ENCODE measurements at regions not wholly inside any gene's neighbourhood (a gene's known extent, or its start where the extent isn't known, plus 50 kb on each side); places are given as distances from the start of the nearest gene placed in this dataset.

GRCh38 chr4:14681330-14681729, 321.0 kb upstream of the CPEB2 start:
- no peak for DNase-seq (ENCODE audit: low read depth in 2 of 2)

DNA sequence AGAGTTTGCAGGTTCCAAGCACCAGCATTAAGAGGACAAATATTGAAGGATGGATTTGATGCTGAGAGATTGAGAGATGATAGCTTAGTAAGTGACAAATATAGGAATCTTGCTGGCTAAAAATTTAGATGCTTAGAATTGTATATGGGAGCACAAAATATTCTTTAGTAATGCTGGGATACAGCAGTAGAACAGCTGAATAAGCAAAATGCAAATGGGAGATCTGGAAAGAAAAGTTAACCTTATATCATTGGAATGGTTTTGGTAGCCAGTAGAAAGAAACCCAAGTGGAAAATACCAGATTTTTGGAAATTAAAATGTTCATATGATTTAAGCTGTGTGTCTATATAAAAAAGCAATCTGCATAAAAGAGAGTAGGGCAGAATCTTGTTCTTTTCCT, 308.6 kb upstream of the CPEB2 start:
- no peak for DNase-seq (ENCODE audit: low read depth in 2 of 2)

- no peak for DNase-seq (ENCODE audit: low read depth in 2 of 2)
These were observed 307.0 kb upstream of the CPEB2 start for GRCh38 chr4:14695095-14695845.

DNA sequence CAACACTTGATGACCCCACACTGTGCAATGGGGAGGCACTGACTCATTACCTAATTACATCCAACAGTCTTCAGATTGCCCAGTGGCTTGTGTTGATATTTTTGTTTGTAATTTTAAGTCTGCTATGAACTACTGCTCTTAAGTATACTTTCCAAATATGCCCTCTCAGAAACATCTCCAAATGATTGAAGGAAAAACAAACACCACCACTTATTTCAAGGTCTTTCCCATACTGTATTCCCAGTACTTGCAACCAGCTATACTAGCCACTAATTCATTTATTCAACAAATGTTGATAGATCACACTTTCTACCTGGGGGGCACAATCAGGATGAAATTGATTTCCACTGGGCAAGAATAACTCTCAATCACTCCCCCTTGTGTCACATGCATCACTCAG, 302.2 kb upstream of the CPEB2 start:
- no peak for DNase-seq (ENCODE audit: low read depth in 2 of 2)

DNA sequence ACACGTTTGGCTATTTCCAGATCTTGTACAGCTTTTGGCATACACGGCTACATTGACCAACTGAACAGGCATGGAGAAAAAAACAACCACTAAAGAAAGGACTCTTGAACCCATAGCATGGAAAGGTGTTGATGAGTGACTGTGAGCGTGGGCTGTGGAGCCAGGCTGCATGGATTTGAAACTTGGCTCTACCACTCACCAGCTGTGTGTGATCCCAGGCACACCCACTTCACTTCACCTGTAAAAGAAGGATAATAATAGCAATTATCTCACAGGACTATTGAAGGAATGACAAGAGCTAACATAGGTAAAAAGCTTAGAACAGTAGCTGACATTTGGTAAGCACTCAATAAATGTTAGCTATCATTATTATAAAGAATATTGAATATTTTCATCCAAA, 301.7 kb upstream of the CPEB2 start:
- no peak for DNase-seq (ENCODE audit: low read depth in 2 of 2)

GRCh38 chr4:14701389-14701788, 300.9 kb upstream of the CPEB2 start:
- no peak for DNase-seq (ENCODE audit: low read depth in 2 of 2)

DNA sequence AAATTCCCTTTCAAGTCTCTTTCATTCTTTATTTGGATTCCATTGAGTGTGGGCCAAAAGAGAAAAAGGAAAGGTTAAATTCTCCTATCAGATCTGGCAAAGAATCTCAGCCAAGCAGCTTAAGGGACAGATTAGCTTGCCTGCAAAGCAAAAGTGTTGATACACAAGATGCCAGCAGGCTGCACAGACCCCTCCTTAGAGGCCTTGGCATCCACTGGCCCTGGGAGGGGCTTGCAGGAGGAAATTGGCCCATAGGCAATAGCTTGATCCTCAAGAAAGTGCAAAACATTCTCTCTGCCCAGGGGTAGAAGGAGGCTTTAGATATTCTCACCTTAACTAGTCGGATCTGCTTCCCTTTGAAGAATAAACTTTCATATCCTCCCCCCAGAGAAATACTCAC, 300.4 kb upstream of the CPEB2 start:
- DNase-seq (ENCODE audit: low read depth in 2 of 2) = no peak

GRCh38 chr4:14708574-14708973, 293.7 kb upstream of the CPEB2 start:
- DNase-seq (ENCODE audit: low read depth in 2 of 2) = no peak

- DNase-seq (ENCODE audit: low read depth in 2 of 2) = no peak
These were observed 291.0 kb upstream of the CPEB2 start for GRCh38 chr4:14711259-14711658.

DNA sequence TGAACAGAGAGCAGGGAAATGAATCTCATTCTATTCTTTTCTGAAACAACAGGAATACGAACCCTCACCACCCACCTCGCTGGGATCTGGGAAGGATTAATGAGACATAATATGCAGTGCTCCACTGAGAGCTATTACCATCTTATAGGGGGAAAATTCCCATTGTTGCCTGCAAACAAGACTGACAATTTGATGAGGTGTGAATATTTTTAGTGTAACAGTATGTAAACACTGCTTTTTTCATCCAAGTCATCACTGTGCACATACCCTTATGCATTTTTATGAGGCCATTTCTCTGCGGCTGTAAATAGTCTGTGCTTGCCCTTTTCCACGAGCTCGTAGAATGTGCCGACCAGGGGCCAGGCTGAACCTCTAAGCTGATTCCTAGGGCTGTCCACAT, 285.6 kb upstream of the CPEB2 start:
- no peak for DNase-seq (ENCODE audit: low read depth in 2 of 2)

GRCh38 chr4:14719053-14719452, 283.2 kb upstream of the CPEB2 start:
- no peak for DNase-seq (ENCODE audit: low read depth in 2 of 2)

GRCh38 chr4:14726441-14726840, 275.8 kb upstream of the CPEB2 start:
- DNase-seq (ENCODE audit: low read depth in 2 of 2) = no peak

GRCh38 chr4:14726877-14727361, 275.4 kb upstream of the CPEB2 start:
- DNase-seq (ENCODE audit: low read depth in 2 of 2) = no peak

- no peak for DNase-seq (ENCODE audit: low read depth in 2 of 2)
These were observed 272.8 kb upstream of the CPEB2 start for GRCh38 chr4:14729282-14730000.

GRCh38 chr4:14742054-14742453, 260.2 kb upstream of the CPEB2 start:
- no peak for DNase-seq (ENCODE audit: low read depth in 2 of 2)

DNA sequence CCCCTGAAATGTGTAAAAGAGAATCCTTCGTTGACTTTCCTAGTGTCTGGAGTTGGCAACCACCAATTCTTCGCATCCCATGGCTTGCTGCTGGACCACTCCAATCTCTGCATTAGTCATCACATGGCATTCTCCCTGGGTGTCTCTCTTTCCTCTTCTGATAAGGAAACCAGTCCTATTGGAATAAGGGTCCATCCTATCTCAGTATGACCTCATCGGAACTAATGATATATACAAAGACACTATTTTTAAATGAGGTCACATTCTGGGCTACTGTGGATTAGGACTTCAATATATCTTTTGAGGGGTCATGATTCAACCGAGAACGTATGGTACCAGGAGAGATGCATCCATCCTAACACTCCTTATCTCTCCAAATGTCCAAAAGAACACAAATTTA, 259.1 kb upstream of the CPEB2 start:
- DNase-seq (ENCODE audit: low read depth in 2 of 2) = no peak

DNA sequence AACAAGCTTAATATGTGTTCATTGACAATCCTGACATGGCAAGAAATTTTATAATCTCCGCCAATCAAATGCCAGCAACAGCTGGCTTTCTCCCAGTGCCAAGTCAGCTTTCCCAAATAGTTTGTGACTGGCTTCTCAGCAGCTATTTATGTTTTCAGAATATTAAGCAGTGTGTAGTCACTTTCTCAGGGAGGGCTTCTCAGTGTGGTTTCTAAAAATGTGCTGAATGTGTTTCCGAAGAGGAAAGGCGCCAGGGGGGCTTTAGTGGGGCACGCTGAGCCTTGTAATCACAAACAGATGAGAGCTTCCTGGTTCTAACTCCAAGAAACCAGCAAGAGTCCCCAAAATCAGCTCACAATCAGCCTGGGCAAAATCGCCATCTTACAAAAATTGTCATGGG, 258.7 kb upstream of the CPEB2 start:
- no peak for DNase-seq (ENCODE audit: low read depth in 2 of 2)

DNA sequence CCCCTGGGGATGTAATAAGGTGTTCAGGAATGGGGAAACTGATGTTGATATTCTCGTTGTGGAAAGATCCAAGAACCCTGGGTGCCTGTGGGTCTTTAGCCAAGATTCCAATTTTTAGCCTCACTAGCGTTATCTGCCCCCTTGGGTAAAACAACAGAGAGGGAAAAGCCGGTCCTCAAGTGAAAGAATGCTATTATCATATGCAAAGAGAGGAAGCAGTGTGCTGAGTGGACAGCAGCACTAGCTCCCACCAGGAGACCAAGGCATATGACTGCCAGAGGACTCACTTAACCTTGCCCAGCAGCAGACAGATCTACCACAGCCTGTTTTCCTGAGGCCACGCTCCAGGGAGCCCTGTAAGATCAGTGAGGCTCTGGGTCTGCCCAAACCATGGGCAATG, 257.9 kb upstream of the CPEB2 start:
- no peak for DNase-seq (ENCODE audit: low read depth in 2 of 2)

DNA sequence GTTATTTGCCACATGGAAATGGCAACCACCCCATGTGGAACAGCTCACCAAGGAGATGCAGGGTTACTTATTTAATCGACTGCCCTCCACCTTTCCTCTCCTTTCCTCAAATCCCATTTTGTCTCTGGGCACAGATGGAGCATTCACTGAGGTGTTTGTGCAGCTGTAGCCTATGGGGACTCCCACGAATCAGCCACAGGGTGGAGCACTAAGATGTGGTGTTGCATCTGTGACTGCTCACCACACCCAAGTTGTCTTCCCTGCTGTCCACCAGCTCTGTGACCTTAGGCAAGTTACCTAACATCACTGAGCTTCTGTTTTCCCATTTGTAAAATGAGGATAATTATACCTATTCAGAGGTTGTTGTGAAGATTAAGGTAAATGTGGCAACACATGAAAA, 252.4 kb upstream of the CPEB2 start:
- DNase-seq (ENCODE audit: low read depth in 2 of 2) = peak in 1 of 2 donors; percentile 11

DNA sequence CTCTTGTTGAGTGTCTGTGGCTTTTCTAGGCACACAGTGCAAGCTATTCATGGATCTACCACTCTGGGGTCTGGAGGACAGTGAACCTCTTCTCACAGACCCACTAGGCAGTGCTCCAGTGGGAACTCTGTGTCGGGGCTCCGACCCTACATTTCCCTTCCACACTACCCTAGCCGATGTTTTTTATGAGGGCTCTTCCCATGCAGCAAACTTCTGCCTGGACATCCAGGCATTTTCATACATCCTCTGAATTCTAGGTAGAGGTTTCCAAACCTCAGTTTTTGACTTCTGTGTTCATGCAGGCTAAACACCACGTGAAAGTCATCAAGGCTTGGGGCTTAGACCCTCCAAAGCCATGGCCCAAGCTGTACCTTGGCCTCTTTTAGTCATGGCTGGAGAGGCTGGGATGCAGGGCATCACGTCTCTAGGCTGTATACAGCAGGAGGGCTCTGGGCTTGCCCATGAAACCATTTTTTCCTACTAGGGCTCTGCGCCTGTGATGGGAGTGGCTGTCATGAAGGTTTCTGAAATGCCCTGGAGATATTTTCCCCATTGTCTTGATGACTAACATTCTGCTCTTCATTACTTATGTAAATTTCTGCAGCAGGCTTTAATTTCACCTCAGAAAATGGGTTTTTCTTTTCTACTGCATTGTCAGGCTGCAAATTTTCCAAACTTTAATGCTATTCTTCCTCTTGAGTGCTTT, 249.8 kb upstream of the CPEB2 start:
- no peak for DNase-seq (ENCODE audit: low read depth in 2 of 2)

DNA sequence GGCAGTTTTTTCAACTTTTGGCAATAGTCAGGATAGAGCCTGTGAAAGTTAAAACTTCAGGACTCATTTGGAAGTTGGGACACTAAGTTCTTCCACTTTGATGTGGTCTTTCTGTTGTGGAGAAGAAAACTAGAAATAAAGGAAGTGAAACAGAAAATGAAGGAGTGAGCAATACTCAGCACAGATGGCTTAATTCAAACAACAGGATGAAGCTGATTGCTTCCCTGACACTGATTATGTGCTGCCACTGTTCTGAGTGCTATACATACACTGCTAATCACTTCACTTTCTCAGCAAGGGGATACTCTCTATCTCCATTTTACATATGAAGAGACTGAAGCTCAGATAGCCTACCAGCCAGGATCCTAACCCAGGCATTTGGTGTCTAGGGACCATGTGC, 235.1 kb upstream of the CPEB2 start:
- no peak for DNase-seq (ENCODE audit: low read depth in 2 of 2)

GRCh38 chr4:14768449-14768848, 233.8 kb upstream of the CPEB2 start:
- no peak for DNase-seq (ENCODE audit: low read depth in 2 of 2)

- DNase-seq (ENCODE audit: low read depth in 2 of 2) = no peak
These were observed 232.3 kb upstream of the CPEB2 start for GRCh38 chr4:14769993-14770392.

All from stimulated activated CD4-positive, alpha-beta T cell treated with anti-CD3 and anti-CD28 coated beads, Interleukin-4, amount 100 ng/mL, for 48 hours (primary cell).